ENCODE measurements at regions not wholly inside any gene's neighbourhood (a gene's known extent, or its start where the extent isn't known, plus 50 kb on each side); places are given as distances from the start of the nearest gene placed in this dataset.

DNA sequence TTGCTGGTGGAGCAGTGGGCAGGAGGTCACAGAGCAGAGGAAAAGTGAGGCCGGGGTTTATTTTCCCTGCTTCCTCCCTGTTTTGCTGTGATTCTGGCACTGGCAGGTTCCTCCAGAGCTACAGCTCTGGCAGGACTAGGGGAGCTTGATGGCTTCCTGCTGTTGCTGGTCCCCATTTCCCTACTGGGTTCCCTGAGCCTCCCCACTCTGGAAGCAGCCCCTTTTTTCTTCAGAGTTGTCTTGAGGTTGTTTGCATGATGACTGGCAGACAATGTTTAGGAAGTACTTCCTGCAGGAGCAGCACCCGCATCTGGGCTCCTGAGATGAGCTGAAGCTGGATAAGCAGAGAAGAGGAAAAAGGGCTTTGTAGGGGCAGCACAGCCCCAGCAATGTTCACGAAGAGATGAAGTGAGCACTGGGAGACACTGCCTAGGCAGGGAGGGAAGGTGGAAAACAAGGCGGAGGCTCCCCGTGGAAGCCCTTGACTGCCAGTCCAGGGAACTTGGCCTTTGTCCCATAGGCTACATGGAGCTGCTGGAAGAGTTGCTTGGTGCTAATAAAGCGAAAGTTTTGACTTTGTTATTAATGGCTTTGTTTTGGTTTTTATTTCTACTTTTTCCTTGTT lies 126.9 kb downstream of the SLC38A6 start:
- TF ChIP-seq FOXP2 (optimal IDR thresholded peaks at IDR 0.05; ENCODE audit: borderline replicate concordance, extremely low read depth, extremely low read length, insufficient read depth) (no peak), SIN3A (IDR thresholded peaks at IDR 0.05; ENCODE audit: borderline replicate concordance, insufficient read depth, low read length) (no peak), POLR2AphosphoS5 (IDR thresholded peaks at IDR 0.05; ENCODE audit: low read depth, low read length) (no peak), TAF1 (IDR thresholded peaks at IDR 0.05; ENCODE audit: borderline replicate concordance, insufficient read depth, low read length) (no peak)
- TF ChIP-seq, protein P1, sequence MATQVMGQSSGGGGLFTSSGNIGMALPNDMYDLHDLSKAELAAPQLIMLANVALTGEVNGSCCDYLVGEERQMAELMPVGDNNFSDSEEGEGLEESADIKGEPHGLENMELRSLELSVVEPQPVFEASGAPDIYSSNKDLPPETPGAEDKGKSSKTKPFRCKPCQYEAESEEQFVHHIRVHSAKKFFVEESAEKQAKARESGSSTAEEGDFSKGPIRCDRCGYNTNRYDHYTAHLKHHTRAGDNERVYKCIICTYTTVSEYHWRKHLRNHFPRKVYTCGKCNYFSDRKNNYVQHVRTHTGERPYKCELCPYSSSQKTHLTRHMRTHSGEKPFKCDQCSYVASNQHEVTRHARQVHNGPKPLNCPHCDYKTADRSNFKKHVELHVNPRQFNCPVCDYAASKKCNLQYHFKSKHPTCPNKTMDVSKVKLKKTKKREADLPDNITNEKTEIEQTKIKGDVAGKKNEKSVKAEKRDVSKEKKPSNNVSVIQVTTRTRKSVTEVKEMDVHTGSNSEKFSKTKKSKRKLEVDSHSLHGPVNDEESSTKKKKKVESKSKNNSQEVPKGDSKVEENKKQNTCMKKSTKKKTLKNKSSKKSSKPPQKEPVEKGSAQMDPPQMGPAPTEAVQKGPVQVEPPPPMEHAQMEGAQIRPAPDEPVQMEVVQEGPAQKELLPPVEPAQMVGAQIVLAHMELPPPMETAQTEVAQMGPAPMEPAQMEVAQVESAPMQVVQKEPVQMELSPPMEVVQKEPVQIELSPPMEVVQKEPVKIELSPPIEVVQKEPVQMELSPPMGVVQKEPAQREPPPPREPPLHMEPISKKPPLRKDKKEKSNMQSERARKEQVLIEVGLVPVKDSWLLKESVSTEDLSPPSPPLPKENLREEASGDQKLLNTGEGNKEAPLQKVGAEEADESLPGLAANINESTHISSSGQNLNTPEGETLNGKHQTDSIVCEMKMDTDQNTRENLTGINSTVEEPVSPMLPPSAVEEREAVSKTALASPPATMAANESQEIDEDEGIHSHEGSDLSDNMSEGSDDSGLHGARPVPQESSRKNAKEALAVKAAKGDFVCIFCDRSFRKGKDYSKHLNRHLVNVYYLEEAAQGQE (IDR thresholded peaks at IDR 0.05; ENCODE audit: insufficient read depth in 1 of 2, low read depth in 2 of 2, low read length in 2 of 2) = no peak

DNA sequence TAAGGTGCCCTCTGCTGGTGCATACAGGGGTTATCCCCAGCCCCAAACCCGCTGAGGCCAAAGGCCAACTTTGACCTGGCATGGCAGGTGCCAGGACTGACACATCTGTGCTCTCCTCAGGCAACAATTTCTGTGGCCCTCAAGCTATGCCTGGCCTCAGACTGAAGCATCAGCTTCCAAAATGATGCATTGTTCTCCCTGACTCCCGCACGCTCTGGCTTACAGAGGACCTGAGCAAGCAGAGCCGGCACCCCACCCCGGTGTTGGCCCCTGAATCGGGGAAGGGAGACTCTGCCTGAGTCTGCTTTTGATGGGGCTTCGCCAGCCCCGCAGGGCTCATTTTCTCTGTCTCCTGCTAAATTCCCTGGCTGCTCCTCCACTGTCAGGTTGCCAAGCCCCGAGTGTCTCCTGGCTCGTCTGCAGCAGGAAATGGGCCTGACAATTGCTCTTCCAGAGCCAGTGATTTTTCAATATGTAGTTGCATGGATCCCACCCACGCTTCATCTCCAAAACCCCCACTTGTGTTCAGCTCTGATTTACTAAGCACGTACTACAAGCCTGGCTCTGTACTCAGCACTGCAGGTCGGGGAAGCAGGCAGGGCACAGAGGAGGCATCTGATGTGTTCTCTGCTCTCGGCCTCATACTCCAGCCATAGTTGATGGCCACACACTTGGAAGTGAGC lies 126.1 kb downstream of the SLC38A6 start:
- TF ChIP-seq, protein P1 (IDR thresholded peaks at IDR 0.05; ENCODE audit: insufficient read depth in 1 of 2, low read depth in 2 of 2, low read length in 2 of 2) = no peak
- TF ChIP-seq TAF1 (IDR thresholded peaks at IDR 0.05; ENCODE audit: borderline replicate concordance, insufficient read depth, low read length) (no peak), FOXP2 (optimal IDR thresholded peaks at IDR 0.05; ENCODE audit: borderline replicate concordance, extremely low read depth, extremely low read length, insufficient read depth) (no peak), SIN3A (IDR thresholded peaks at IDR 0.05; ENCODE audit: borderline replicate concordance, insufficient read depth, low read length) (no peak), POLR2AphosphoS5 (IDR thresholded peaks at IDR 0.05; ENCODE audit: low read depth, low read length) (no peak)

DNA sequence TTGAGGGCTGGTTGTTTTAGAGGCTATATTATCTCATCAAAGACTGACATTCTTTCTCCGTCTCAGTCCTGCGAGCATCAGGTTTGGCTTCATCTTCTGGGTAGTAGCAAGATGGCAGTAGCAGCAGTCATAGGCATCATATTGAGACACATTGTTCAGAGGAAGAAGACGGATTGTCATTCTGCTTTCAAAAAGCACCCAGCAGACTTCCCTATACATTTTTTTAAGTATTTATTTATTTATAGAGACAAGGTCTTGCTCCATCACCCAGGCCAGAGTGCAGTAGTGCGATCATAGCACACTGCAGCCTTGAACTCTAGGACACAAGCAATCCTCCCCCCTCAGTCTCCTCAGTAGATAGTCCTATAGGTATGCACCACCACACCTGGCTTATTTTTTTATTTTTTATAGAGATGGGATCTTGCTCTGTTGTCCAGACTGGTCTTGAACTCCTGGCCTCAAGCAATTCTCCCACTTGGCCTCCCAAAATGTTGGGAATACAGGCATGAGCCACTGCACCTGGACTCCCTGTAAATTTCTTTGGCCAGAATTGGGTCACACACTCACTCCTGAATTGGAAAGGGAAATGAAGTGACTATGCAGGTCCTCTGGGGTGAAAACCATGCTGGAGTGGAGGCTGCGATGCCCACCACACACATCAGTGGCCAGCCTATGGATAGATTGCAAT lies 125.4 kb downstream of the SLC38A6 start:
- TF ChIP-seq, protein P1 (IDR thresholded peaks at IDR 0.05; ENCODE audit: insufficient read depth in 1 of 2, low read depth in 2 of 2, low read length in 2 of 2) = no peak

DNA sequence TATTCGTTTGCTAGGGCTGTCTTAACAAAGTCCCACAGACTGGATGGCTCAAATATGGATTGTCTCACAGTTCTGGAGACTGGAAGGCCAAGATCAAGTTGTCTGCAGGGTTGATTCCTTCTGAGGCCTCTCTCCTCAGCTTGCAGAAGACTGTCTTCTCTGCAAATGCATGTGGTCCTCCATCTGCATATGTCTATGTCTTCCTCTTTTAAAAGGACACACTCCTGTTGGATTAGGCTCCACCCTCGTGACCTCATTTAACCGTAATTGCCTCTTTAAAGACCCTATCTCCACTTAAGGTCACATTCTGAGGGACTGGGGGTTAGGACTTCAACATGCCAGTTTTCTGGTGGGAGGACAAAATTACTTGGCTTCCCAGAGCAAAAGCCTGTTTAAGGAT lies 123.3 kb downstream of the SLC38A6 start:
- TF ChIP-seq POLR2AphosphoS5 (IDR thresholded peaks at IDR 0.05; ENCODE audit: low read depth, low read length) = no peak
- no peak for TF ChIP-seq FOXP2 (optimal IDR thresholded peaks at IDR 0.05; ENCODE audit: borderline replicate concordance, extremely low read depth, extremely low read length, insufficient read depth)
- TF ChIP-seq TAF1 (IDR thresholded peaks at IDR 0.05; ENCODE audit: borderline replicate concordance, insufficient read depth, low read length) = no peak
- TF ChIP-seq SIN3A (IDR thresholded peaks at IDR 0.05; ENCODE audit: borderline replicate concordance, insufficient read depth, low read length) = no peak
- TF ChIP-seq, protein P1 (IDR thresholded peaks at IDR 0.05; ENCODE audit: insufficient read depth in 1 of 2, low read depth in 2 of 2, low read length in 2 of 2) = no peak

Data from PFSK-1 (cell line).